GM19395 (cell line): ENCODE measurements at regions not wholly inside any gene's neighbourhood (a gene's known extent, or its start where the extent isn't known, plus 50 kb on each side); places are given as distances from the start of the nearest gene placed in this dataset.
A peak's percentile ranks its signal among the peaks of the same experiment; 100 is the strongest.

Source experiments
- ATAC-seq: cut with Tn5 transposase; IDR thresholded peaks from one replicate; pipeline ENCODE4 v1.9.1; 2021; ENCODE audit warnings: mild to moderate bottlenecking, moderate library complexity; ENCODE audit not compliant: unreplicated experiment

GRCh38 chr21:15421441-15421881 lies 308.3 kb upstream of the USP25 start:
- ATAC-seq, result no peak

- ATAC-seq, result no peak
These were observed 307.8 kb upstream of the USP25 start for GRCh38 chr21:15421947-15422346.

GRCh38 chr21:15422783-15423182 lies 307.0 kb upstream of the USP25 start:
- no peak for ATAC-seq

- ATAC-seq, result no peak
These were observed 305.9 kb upstream of the USP25 start for GRCh38 chr21:15423676-15424445.

GRCh38 chr21:15425049-15425448 lies 304.7 kb upstream of the USP25 start:
- ATAC-seq, result no peak

GRCh38 chr21:15430023-15430422 lies 299.8 kb upstream of the USP25 start:
- no peak for ATAC-seq

GRCh38 chr21:15430577-15430976 lies 299.2 kb upstream of the USP25 start:
- no peak for ATAC-seq

- no peak for ATAC-seq
These were observed 298.7 kb upstream of the USP25 start for GRCh38 chr21:15431053-15431452.

- no peak for ATAC-seq
These were observed 296.7 kb upstream of the USP25 start for GRCh38 chr21:15433091-15433490.

GRCh38 chr21:15434163-15434905 lies 295.4 kb upstream of the USP25 start:
- no peak for ATAC-seq

- no peak for ATAC-seq
These were observed 293.8 kb upstream of the USP25 start for GRCh38 chr21:15436031-15436430.

- peak; percentile 81 for ATAC-seq
These were observed 291.9 kb upstream of the USP25 start for GRCh38 chr21:15437883-15438282.

GRCh38 chr21:15439726-15440125 lies 290.1 kb upstream of the USP25 start:
- ATAC-seq, result no peak

- ATAC-seq, result no peak
These were observed 288.7 kb upstream of the USP25 start for GRCh38 chr21:15441060-15441493.

GRCh38 chr21:15441992-15442391 lies 287.8 kb upstream of the USP25 start:
- ATAC-seq, result no peak

GRCh38 chr21:15442743-15443469 lies 286.9 kb upstream of the USP25 start:
- ATAC-seq, result no peak

GRCh38 chr21:15443740-15444117 lies 286.1 kb upstream of the USP25 start:
- no peak for ATAC-seq

- ATAC-seq, result no peak
These were observed 285.4 kb upstream of the USP25 start for GRCh38 chr21:15444118-15444960.

- peak; percentile 87 for ATAC-seq
These were observed 284.5 kb upstream of the USP25 start for GRCh38 chr21:15445327-15445726.

- ATAC-seq, result no peak
These were observed 283.6 kb upstream of the USP25 start for GRCh38 chr21:15446223-15446622.

GRCh38 chr21:15449556-15449955 lies 280.2 kb upstream of the USP25 start:
- no peak for ATAC-seq
